DOHH2 (cell line): ENCODE measurements at regions not wholly inside any gene's neighbourhood (a gene's known extent, or its start where the extent isn't known, plus 50 kb on each side); places are given as distances from the start of the nearest gene placed in this dataset.

ENCODE experiments used
- H3F3A ChIP-seq: fragments of 200-600 bp; sonication (generic), shearing (Covaris generic); 2 replicates; pipeline ENCODE4 v1.6.0; 2016; ENCODE audit warnings: antibody characterized with exemption, mild to moderate bottlenecking; ENCODE audit not compliant: control insufficient read depth, insufficient read depth
- H3K27ac ChIP-seq: fragments of 200-600 bp; sonication (generic); 2 replicates; pipeline ENCODE4 v1.5.1; 2014; ENCODE audit warnings: low read depth, mild to moderate bottlenecking, low read length, moderate library complexity
- H3K27me3 ChIP-seq: fragments of 200-600 bp; sonication (generic); 2 replicates; pipeline ENCODE4 v1.6.1; 2014; ENCODE audit warnings: mild to moderate bottlenecking, low read length, mixed read lengths; ENCODE audit not compliant: control insufficient read depth
- H3K36me3 ChIP-seq: fragments of 200-600 bp; sonication (generic); 2 replicates; pipeline ENCODE4 v1.6.1; 2014; ENCODE audit warnings: mild to moderate bottlenecking, low read length, moderate library complexity, mixed read lengths; ENCODE audit not compliant: control insufficient read depth
- H3K4me1 ChIP-seq: fragments of 200-600 bp; sonication (generic); 2 replicates; pipeline ENCODE4 v1.6.1; 2014; ENCODE audit warnings: mild to moderate bottlenecking, low read length, mixed read lengths; ENCODE audit not compliant: control insufficient read depth
- H3K4me2 ChIP-seq: fragments of 200-600 bp; sonication (generic); 2 replicates; pipeline ENCODE4 v1.6.0; 2014; ENCODE audit warnings: mild to moderate bottlenecking, low read length, moderate library complexity
- H3K4me3 ChIP-seq: fragments of 200-600 bp; sonication (generic); 2 replicates; pipeline ENCODE4 v1.5.1; 2014; ENCODE audit warnings: mild to moderate bottlenecking, low read length, mixed read lengths
- H3K79me2 ChIP-seq: fragments of 200-600 bp; sonication (generic); 2 replicates; pipeline ENCODE4 v1.6.1; 2014; ENCODE audit warnings: mild to moderate bottlenecking, low read length, mixed read lengths; ENCODE audit not compliant: control insufficient read depth
- H3K9me2 ChIP-seq: fragments of 200-600 bp; sonication (generic); replicated peaks from 2 replicates; pipeline ENCODE4 v1.6.1; 2014; ENCODE audit warnings: mild to moderate bottlenecking, low read length, mixed read lengths; ENCODE audit not compliant: control insufficient read depth
- H3K9me3 ChIP-seq: fragments of 200-600 bp; sonication (generic); 2 replicates; pipeline ENCODE4 v1.6.1; 2014; ENCODE audit warnings: antibody characterized with exemption, low read length, mixed read lengths; ENCODE audit not compliant: control insufficient read depth, insufficient read depth
- H4K20me1 ChIP-seq: fragments of 200-600 bp; sonication (generic); 2 replicates; pipeline ENCODE4 v1.6.0; 2014; ENCODE audit warnings: low read depth, mild to moderate bottlenecking, antibody characterized with exemption, low read length, moderate library complexity; ENCODE audit not compliant: control insufficient read depth, insufficient read depth
- EZH2phosphoT487 ChIP-seq: fragments of 200-600 bp; sonication (generic); IDR thresholded peaks from 2 replicates; pipeline ENCODE4 v1.6.1; 2017; ENCODE audit warnings: borderline replicate concordance, mild to moderate bottlenecking, antibody characterized with exemption, low read length, moderate library complexity, mixed read lengths
- TF ChIP-seq, protein P1 (sequence below): fragments of 200-600 bp; sonication (generic); IDR thresholded peaks from one replicate; pipeline ENCODE4 v1.5.1; 2014; ENCODE audit warnings: antibody characterized with exemption, mild to moderate bottlenecking, low read depth, low read length; ENCODE audit not compliant: poor library complexity, severe bottlenecking

- Histone ChIP-seq H3F3A (no peaks in the 10 kb centered on the region), H3K4me3 (no peak overlapping the region), H3K27ac (no peak overlapping the region), H3K9me3 (no peaks in the 10 kb centered on the region), H4K20me1 (no peaks in the 10 kb centered on the region), H3K4me1 (no peaks in the 10 kb centered on the region), H3K36me3 (no peaks in the 10 kb centered on the region), H3K9me2 (no peaks in the 10 kb centered on the region), H3K79me2 (no peaks in the 10 kb centered on the region), H3K27me3 (peaks cover 4% of the 10 kb centered on the region; the same call in 1 of the 2 replicates), H3K4me2 (no peak overlapping the region)
- no peak for TF ChIP-seq EZH2phosphoT487
- TF ChIP-seq, protein P1, sequence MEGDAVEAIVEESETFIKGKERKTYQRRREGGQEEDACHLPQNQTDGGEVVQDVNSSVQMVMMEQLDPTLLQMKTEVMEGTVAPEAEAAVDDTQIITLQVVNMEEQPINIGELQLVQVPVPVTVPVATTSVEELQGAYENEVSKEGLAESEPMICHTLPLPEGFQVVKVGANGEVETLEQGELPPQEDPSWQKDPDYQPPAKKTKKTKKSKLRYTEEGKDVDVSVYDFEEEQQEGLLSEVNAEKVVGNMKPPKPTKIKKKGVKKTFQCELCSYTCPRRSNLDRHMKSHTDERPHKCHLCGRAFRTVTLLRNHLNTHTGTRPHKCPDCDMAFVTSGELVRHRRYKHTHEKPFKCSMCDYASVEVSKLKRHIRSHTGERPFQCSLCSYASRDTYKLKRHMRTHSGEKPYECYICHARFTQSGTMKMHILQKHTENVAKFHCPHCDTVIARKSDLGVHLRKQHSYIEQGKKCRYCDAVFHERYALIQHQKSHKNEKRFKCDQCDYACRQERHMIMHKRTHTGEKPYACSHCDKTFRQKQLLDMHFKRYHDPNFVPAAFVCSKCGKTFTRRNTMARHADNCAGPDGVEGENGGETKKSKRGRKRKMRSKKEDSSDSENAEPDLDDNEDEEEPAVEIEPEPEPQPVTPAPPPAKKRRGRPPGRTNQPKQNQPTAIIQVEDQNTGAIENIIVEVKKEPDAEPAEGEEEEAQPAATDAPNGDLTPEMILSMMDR: no peak
Measured at GRCh38 chr20:58140787-58141425, 87.5 kb downstream of the ANKRD60 start.

DNA sequence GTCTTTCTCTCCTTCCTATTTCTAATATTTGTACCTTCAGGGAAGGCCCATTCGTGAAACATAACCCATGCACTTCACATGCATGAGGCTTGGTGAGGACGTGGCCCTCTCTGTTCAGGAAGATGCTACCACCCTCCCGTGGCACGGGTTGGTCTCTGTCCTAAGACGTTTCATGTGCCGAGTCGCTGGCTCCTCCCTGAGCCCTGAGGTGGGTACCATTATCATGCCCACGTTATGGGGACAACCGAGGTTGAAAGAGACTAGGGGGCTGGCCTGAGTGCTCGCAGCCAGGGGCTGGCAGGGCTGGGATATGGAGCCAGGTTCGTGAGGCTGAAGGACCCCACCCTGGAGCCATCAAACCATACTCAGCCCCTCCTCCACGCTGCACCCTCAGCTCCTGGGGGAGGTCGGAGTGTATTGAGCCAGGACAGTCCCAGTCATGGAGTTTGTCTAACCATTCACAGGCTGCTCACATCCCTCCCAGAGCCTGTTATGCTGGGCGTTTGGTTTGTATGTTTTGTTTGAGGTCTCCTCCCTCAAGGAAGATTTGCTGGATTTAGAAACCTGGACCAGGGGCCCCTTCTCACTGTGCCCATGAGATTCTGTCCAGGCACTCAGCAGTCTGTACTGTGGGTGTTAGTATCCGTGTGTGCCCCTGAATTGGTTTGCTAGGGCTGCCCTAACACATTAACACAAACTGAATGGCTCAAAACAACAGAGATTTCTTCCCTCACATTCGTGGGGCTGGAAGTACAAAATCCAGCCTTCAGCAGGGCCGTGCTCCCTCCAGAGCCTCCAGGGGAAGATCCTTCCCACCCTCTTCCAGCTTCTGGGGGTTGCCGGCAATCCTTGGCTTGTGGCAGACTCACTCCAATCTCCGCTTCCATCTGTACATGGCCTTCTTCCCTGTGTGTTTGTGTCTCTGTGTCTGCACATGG is 88.3 kb downstream of the ANKRD60 start:
- Histone ChIP-seq H3F3A (no peaks in the 10 kb centered on the region), H3K79me2 (no peaks in the 10 kb centered on the region), H3K4me3 (no peak overlapping the region), H3K4me1 (no peaks in the 10 kb centered on the region), H3K9me2 (no peaks in the 10 kb centered on the region), H3K36me3 (no peaks in the 10 kb centered on the region), H3K27ac (no peak overlapping the region), H3K4me2 (no peak overlapping the region), H3K27me3 (peaks cover 12% of the 10 kb centered on the region), H3K9me3 (no peaks in the 10 kb centered on the region), H4K20me1 (no peaks in the 10 kb centered on the region)
- TF ChIP-seq, protein P1: no peak
- no peak for TF ChIP-seq EZH2phosphoT487

- no peak for TF ChIP-seq EZH2phosphoT487
- TF ChIP-seq, protein P1: no peak
- Histone ChIP-seq H3K9me2 (no peaks in the 10 kb centered on the region), H3K4me2 (no peak overlapping the region), H3K4me3 (no peak overlapping the region), H3F3A (no peaks in the 10 kb centered on the region), H3K27ac (no peak overlapping the region), H3K9me3 (no peaks in the 10 kb centered on the region), H3K36me3 (no peaks in the 10 kb centered on the region), H3K79me2 (no peaks in the 10 kb centered on the region), H3K27me3 (peaks cover 18% of the 10 kb centered on the region), H4K20me1 (no peaks in the 10 kb centered on the region), H3K4me1 (no peaks in the 10 kb centered on the region)
Measured at GRCh38 chr20:58138395-58138794, 90.1 kb downstream of the ANKRD60 start.
